H9 (cell line): ENCODE measurements at regions not wholly inside any gene's neighbourhood (a gene's known extent, or its start where the extent isn't known, plus 50 kb on each side); places are given as distances from the start of the nearest gene placed in this dataset.

Experiments
- DNase-seq: peaks from one replicate; pipeline ENCODE4 v3.0.0-alpha.2; 2017
- H2AFZ ChIP-seq: one replicate; pipeline ENCODE4 v1.6.1; 2013; ENCODE audit warnings: mild to moderate bottlenecking, low read length, control low read depth, moderate library complexity
- H2AK5ac ChIP-seq: 2 replicates; pipeline ENCODE4 v1.6.1; 2013; ENCODE audit warnings: low read length, control low read depth, mixed read lengths; ENCODE audit not compliant: insufficient read length
- H2BK120ac ChIP-seq: one replicate; pipeline ENCODE4 v1.6.1; 2013; ENCODE audit warnings: low read depth, mild to moderate bottlenecking, low read length, control low read depth, inconsistent platforms; ENCODE audit not compliant: poor library complexity, severe bottlenecking
- H2BK12ac ChIP-seq: 2 replicates; pipeline ENCODE4 v1.6.1; 2013; ENCODE audit warnings: low read length, control low read depth, mixed read lengths, low read depth; ENCODE audit not compliant: insufficient read length
- H2BK15ac ChIP-seq: 2 replicates; pipeline ENCODE4 v1.6.1; 2013; ENCODE audit warnings: low read depth, low read length, control low read depth
- H2BK20ac ChIP-seq: one replicate; pipeline ENCODE4 v1.6.1; 2013; ENCODE audit warnings: low read depth, mild to moderate bottlenecking, low read length, control low read depth, inconsistent platforms; ENCODE audit not compliant: poor library complexity, severe bottlenecking
- H2BK5ac ChIP-seq: 2 replicates; pipeline ENCODE4 v1.6.1; 2013; ENCODE audit warnings: low read length, control low read depth, mixed read lengths; ENCODE audit not compliant: insufficient read length
- H3K14ac ChIP-seq: 2 replicates; pipeline ENCODE4 v1.6.1; 2013; ENCODE audit warnings: low read length, control low read depth; ENCODE audit not compliant: insufficient read depth
- H3K18ac ChIP-seq: 2 replicates; pipeline ENCODE4 v1.6.1; 2013; ENCODE audit warnings: low read depth, mild to moderate bottlenecking, mixed read lengths, low read length, control low read depth; ENCODE audit not compliant: insufficient read length
- H3K23ac ChIP-seq: 2 replicates; pipeline ENCODE4 v1.6.1; 2013; ENCODE audit warnings: low read length, control low read depth, mixed read lengths, low read depth; ENCODE audit not compliant: insufficient read length
- H3K23me2 ChIP-seq: 2 replicates; pipeline ENCODE4 v1.6.1; 2013; ENCODE audit warnings: low read depth, mild to moderate bottlenecking, mixed read lengths, low read length, control low read depth; ENCODE audit not compliant: insufficient read length, poor library complexity, severe bottlenecking
- H3K27ac ChIP-seq: 2 replicates; pipeline ENCODE4 v1.5.1; 2013; ENCODE audit warnings: low read length, control low read depth, mixed read lengths, low read depth; ENCODE audit not compliant: insufficient read length
- H3K27me3 ChIP-seq: 2 replicates; pipeline ENCODE4 v1.6.1; 2013; ENCODE audit warnings: low read length, control low read depth, inconsistent platforms; ENCODE audit not compliant: insufficient read depth
- H3K4ac ChIP-seq: 2 replicates; pipeline ENCODE4 v1.6.1; 2013; ENCODE audit warnings: low read depth, mild to moderate bottlenecking, control low read depth, inconsistent platforms, low read length, moderate library complexity
- H3K4me1 ChIP-seq: 2 replicates; pipeline ENCODE4 v1.6.1; 2013; ENCODE audit warnings: low read length, control low read depth, inconsistent platforms; ENCODE audit not compliant: insufficient read depth
- H3K4me2 ChIP-seq: 2 replicates; pipeline ENCODE4 v1.6.1; 2013; ENCODE audit warnings: low read length, control low read depth, mixed read lengths; ENCODE audit not compliant: insufficient read length, insufficient read depth
- H3K56ac ChIP-seq: 2 replicates; pipeline ENCODE4 v1.6.1; 2013; ENCODE audit warnings: low read depth, mild to moderate bottlenecking, mixed read lengths, low read length, control low read depth; ENCODE audit not compliant: insufficient read length
- H3K79me1 ChIP-seq: 2 replicates; pipeline ENCODE4 v1.6.1; 2013; ENCODE audit warnings: low read depth, mild to moderate bottlenecking, moderate library complexity, low read length, control low read depth, inconsistent platforms; ENCODE audit not compliant: insufficient read depth, poor library complexity, severe bottlenecking
- H3K79me2 ChIP-seq: 2 replicates; pipeline ENCODE4 v1.6.1; 2013; ENCODE audit warnings: low read length, control low read depth, inconsistent platforms; ENCODE audit not compliant: insufficient read depth
- H3K9ac ChIP-seq: 2 replicates; pipeline ENCODE4 v1.6.1; 2013; ENCODE audit warnings: low read length, control low read depth, mixed read lengths; ENCODE audit not compliant: insufficient read length; ENCODE audit errors: extremely low read depth
- H3K9me3 ChIP-seq: one replicate; pipeline ENCODE4 v1.6.1; 2013; ENCODE audit warnings: low read depth, low read length, inconsistent platforms; ENCODE audit not compliant: control insufficient read depth
- H3T11ph ChIP-seq: one replicate; pipeline ENCODE4 v1.6.1; 2013; ENCODE audit warnings: mild to moderate bottlenecking, low read length, control low read depth, inconsistent platforms
- H4K20me1 ChIP-seq: one replicate; pipeline ENCODE4 v1.6.1; 2013; ENCODE audit not compliant: control insufficient read depth, insufficient read length, insufficient read depth
- H4K5ac ChIP-seq: 2 replicates; pipeline ENCODE4 v1.6.1; 2013; ENCODE audit warnings: low read depth, mild to moderate bottlenecking, mixed read lengths, low read length, control low read depth; ENCODE audit not compliant: insufficient read length
- H4K8ac ChIP-seq: replicated peaks from 2 replicates; pipeline ENCODE4 v1.6.1; 2013; ENCODE audit warnings: low read length, control low read depth, mixed read lengths, low read depth; ENCODE audit not compliant: insufficient read length
- H4K91ac ChIP-seq: 2 replicates; pipeline ENCODE4 v1.6.1; 2013; ENCODE audit warnings: low read depth, mild to moderate bottlenecking, moderate library complexity, mixed read lengths, low read length, control low read depth; ENCODE audit not compliant: insufficient read length
- H3K27ac Mint-ChIP-seq, 3 experiments: 2 replicates in 2 of 3; 3 replicates in 1 of 3; pipeline ENCODE4 v1.8.0; 2020 to 2021; ENCODE audit warnings: mixed read lengths in 3 of 3, mild to moderate bottlenecking in 1 of 3, moderate library complexity in 1 of 3
- H3K27me3 Mint-ChIP-seq: 2 replicates; pipeline ENCODE4 v1.8.0; 2021; ENCODE audit warnings: low read depth, mild to moderate bottlenecking, moderate library complexity, mixed read lengths
- H3K36me3 Mint-ChIP-seq, 3 experiments: 2 replicates in 2 of 3; 3 replicates in 1 of 3; pipeline ENCODE4 v1.8.0; 2020 to 2021; ENCODE audit warnings: low read depth in 3 of 3, mixed read lengths in 3 of 3; ENCODE audit not compliant: insufficient read depth in 1 of 3
- H3K4me1 Mint-ChIP-seq, 2 experiments: 2 replicates each; pipeline ENCODE4 v1.8.0; 2020; ENCODE audit warnings: mixed read lengths in 2 of 2
- H3K4me3 Mint-ChIP-seq, 2 experiments: 2 replicates in 1 of 2; 3 replicates in 1 of 2; pipeline ENCODE4 v1.8.0; 2020 to 2021; ENCODE audit warnings: mild to moderate bottlenecking in 2 of 2, mixed read lengths in 2 of 2, moderate library complexity in 1 of 2
- H3K9me3 Mint-ChIP-seq, 2 experiments: 2 replicates in 1 of 2; 3 replicates in 1 of 2; pipeline ENCODE4 v1.8.0; 2020; ENCODE audit warnings: mild to moderate bottlenecking in 2 of 2, mixed read lengths in 2 of 2, moderate library complexity in 1 of 2
- WGBS: extraction: QIAGEN DNeasy Blood & Tissue Kit; methylation state at CpG from one replicate; pipeline ENCODE4 v1.1.7; 2013; ENCODE audit warnings: missing lambda C conversion rate, low lambda C conversion rate, mixed read lengths; ENCODE audit not compliant: insufficient read length; ENCODE audit errors: extremely low coverage; 5-methylcytosine and 5-hydroxymethylcytosine counted together
- TF ChIP-seq, protein P1 (sequence below): fragments of 200-600 bp; sonication (generic); conservative IDR thresholded peaks from 3 replicates; pipeline ENCODE4 v1.8.0; 2021; ENCODE audit warnings: antibody characterized with exemption, mild to moderate bottlenecking

DNA sequence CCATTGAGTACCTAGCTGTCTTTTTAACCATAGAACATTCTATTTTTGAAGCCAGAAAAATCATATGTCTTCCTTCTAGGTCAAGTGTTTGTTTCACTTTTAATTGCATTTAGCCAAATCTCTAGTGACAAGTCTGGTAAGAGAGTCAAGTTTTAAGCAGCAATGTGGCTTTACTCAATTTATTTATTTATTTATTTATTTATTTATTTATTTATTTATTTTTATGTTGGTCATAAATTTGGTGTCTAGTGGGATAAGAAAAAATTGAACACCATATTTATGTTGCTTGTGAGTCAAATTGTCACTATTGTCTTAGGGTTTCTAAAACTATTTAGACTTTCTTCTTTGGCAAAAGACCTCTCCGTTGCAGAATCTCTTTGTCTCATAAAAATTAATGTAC, 174.5 kb upstream of the BCHE start:
- Histone ChIP-seq H3K23ac (no peak overlapping the region), H3K18ac (no peak overlapping the region), H2BK20ac (no peak overlapping the region), H3K9ac (no peak overlapping the region), H2AFZ (no peak overlapping the region), H3K79me1 (no peaks in the 10 kb centered on the region), H3K4ac (no peak overlapping the region), H4K8ac (no peak overlapping the region), H3K27ac (no peak overlapping the region), H3K9me3 (no peaks in the 10 kb centered on the region), H4K91ac (no peak overlapping the region), H2BK15ac (no peak overlapping the region), H3K23me2 (no peaks in the 10 kb centered on the region), H4K20me1 (no peaks in the 10 kb centered on the region), H2BK120ac (no peak overlapping the region), H2AK5ac (no peak overlapping the region), H2BK5ac (no peak overlapping the region), H3K14ac (no peak overlapping the region), H2BK12ac (no peak overlapping the region), H3K4me2 (no peak overlapping the region), H3T11ph (no peak overlapping the region), H3K56ac (no peak overlapping the region), H4K5ac (no peak overlapping the region), H3K4me1 (no peaks in the 10 kb centered on the region), H3K79me2 (no peaks in the 10 kb centered on the region), H3K27me3 (no peaks in the 10 kb centered on the region)
- TF ChIP-seq, protein P1, sequence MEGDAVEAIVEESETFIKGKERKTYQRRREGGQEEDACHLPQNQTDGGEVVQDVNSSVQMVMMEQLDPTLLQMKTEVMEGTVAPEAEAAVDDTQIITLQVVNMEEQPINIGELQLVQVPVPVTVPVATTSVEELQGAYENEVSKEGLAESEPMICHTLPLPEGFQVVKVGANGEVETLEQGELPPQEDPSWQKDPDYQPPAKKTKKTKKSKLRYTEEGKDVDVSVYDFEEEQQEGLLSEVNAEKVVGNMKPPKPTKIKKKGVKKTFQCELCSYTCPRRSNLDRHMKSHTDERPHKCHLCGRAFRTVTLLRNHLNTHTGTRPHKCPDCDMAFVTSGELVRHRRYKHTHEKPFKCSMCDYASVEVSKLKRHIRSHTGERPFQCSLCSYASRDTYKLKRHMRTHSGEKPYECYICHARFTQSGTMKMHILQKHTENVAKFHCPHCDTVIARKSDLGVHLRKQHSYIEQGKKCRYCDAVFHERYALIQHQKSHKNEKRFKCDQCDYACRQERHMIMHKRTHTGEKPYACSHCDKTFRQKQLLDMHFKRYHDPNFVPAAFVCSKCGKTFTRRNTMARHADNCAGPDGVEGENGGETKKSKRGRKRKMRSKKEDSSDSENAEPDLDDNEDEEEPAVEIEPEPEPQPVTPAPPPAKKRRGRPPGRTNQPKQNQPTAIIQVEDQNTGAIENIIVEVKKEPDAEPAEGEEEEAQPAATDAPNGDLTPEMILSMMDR, result no peak
- Mint-ChIP-seq H3K9me3 (peaks cover under 1 to 4% of the 10 kb centered on the region in 2 experiments; a peak in 3 of 5 replicates), H3K27ac (no peak overlapping the region), H3K36me3 (no peaks in the 10 kb centered on the region; a peak in 1 of 7 replicates), H3K4me3 (no peak overlapping the region), H3K4me1 (no peaks in the 10 kb centered on the region), H3K27me3 (no peaks in the 10 kb centered on the region)
- DNase-seq, result no peak
- WGBS, result no CpG with 5 or more reads among the region's 1 CpG
